ENCODE measurements at regions not wholly inside any gene's neighbourhood (a gene's known extent, or its start where the extent isn't known, plus 50 kb on each side); places are given as distances from the start of the nearest gene placed in this dataset.

DNA sequence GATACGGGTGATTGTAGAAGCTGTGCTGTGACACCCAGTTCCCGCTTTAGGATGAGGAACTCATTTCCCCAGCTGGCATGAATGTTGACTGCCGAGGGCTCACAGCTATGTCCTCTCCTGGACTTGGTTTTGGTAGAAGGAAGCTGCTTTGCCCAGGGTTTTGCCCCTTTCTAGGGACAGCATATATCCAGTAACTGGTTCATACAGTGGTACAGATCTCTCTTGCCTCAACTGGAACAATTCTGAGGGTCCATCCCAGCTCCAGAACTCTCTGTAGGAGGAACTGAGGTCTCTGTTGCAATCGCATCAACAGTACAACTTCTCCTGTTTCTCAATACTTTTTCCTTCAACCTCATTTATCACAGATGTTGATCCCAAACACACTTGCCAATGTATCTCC, 54.5 kb upstream of the FNDC3B start:
- H3K4me1 ChIP-seq (ENCODE audit: control insufficient read depth in 1 of 2, insufficient read depth in 1 of 2, low read depth in 1 of 2, low read length in 1 of 2): peaks cover 74 to 78% of the 10 kb centered on the region in 2 experiments
- peak overlapping the region; percentile 57 to 67 for H3K4me3 ChIP-seq (ENCODE audit: low read depth in 1 of 2, low read length in 1 of 2)
- H3K9me3 ChIP-seq: no peaks in the 10 kb centered on the region
- H3K27me3 ChIP-seq: no peaks in the 10 kb centered on the region
- H3K27ac ChIP-seq: peak overlapping the region; percentile 86
- TF ChIP-seq CTCF (IDR thresholded peaks at IDR 0.05): no peak
- no peaks in the 10 kb centered on the region for H3K36me3 ChIP-seq

GRCh38 chr3:171986176-171986575, 53.2 kb upstream of the FNDC3B start:
- no peaks in the 10 kb centered on the region for H3K27me3 ChIP-seq
- peak overlapping the region; percentile 86 for H3K27ac ChIP-seq
- H3K4me3 ChIP-seq (ENCODE audit: low read depth in 1 of 2, low read length in 1 of 2): peak overlapping the region; percentile 29 to 57
- H3K4me1 ChIP-seq (ENCODE audit: control insufficient read depth in 1 of 2, insufficient read depth in 1 of 2, low read depth in 1 of 2, low read length in 1 of 2): peaks cover 61 to 65% of the 10 kb centered on the region in 2 experiments
- no peaks in the 10 kb centered on the region for H3K9me3 ChIP-seq
- TF ChIP-seq CTCF (IDR thresholded peaks at IDR 0.05): no peak
- no peaks in the 10 kb centered on the region for H3K36me3 ChIP-seq

- Histone ChIP-seq H3K27ac (peak overlapping the region; percentile 86), H3K9me3 (no peaks in the 10 kb centered on the region), H3K36me3 (no peaks in the 10 kb centered on the region), H3K27me3 (no peaks in the 10 kb centered on the region), H3K4me1 (ENCODE audit: control insufficient read depth in 1 of 2, insufficient read depth in 1 of 2, low read depth in 1 of 2, low read length in 1 of 2) (peaks cover 53 to 57% of the 10 kb centered on the region in 2 experiments), H3K4me3 (ENCODE audit: low read depth in 1 of 2, low read length in 1 of 2) (peak overlapping the region in 1 of 2 experiments; percentile 57)
- no peak for TF ChIP-seq CTCF (IDR thresholded peaks at IDR 0.05)
Observed at GRCh38 chr3:171986757-171987518, 52.4 kb upstream of the FNDC3B start.
